IMR-90 (cell line): ENCODE measurements at regions not wholly inside any gene's neighbourhood (a gene's known extent, or its start where the extent isn't known, plus 50 kb on each side); places are given as distances from the start of the nearest gene placed in this dataset.

Experiments
- ATAC-seq: fragments of 200-7000 bp; cut with Tn5 transposase; 2 replicates; pipeline ENCODE4 v1.9.1; 2020; ENCODE audit warnings: low read depth, mild to moderate bottlenecking, moderate library complexity
- BruUV-seq: library from RNA; stranded (reverse); fragments of 400-500 nt; replicated peaks from 2 replicates; lab custom pipeline; 2021; lab: Mats Ljungman, UMichigan
- CTCF ChIA-PET: fragments of 300-600 bp; formaldehyde crosslinking; extraction: SDS; loops from one replicate; lab custom pipeline; 2021; ENCODE audit warnings: antibody characterized with exemption; lab: Yijun Ruan, JAX
- POLR2A ChIA-PET: fragments of 300-600 bp; sonication (Branson Sonifier 250); formaldehyde crosslinking; loops from one replicate; lab custom pipeline; 2022; ENCODE audit warnings: antibody characterized with exemption; ENCODE audit not compliant: unreplicated experiment; lab: Charles Lee
- DNase-seq: peaks from one replicate; pipeline ENCODE4 v3.0.0; 2013
- H2AFZ ChIP-seq: replicated peaks from 2 replicates; pipeline ENCODE3; 2013; ENCODE audit warnings: low read length, mild to moderate bottlenecking; ENCODE audit not compliant: poor library complexity
- H2AK5ac ChIP-seq: 2 replicates; pipeline ENCODE4 v1.6.1; 2013; ENCODE audit warnings: low read depth, low read length, inconsistent platforms
- H2AK9ac ChIP-seq: replicated peaks from 2 replicates; pipeline ENCODE3; 2013; ENCODE audit warnings: mild to moderate bottlenecking, low read depth, low read length, moderate library complexity; ENCODE audit not compliant: poor library complexity
- H2BK120ac ChIP-seq: 2 replicates; pipeline ENCODE4 v1.6.1; 2013; ENCODE audit warnings: low read depth, low read length, inconsistent platforms
- H2BK15ac ChIP-seq: 3 replicates; pipeline ENCODE4 v1.6.1; 2013; ENCODE audit warnings: low read depth, low read length, inconsistent platforms
- H2BK20ac ChIP-seq: 2 replicates; pipeline ENCODE4 v1.6.1; 2013; ENCODE audit warnings: low read depth, mild to moderate bottlenecking, inconsistent platforms, low read length, moderate library complexity
- H2BK5ac ChIP-seq: 2 replicates; pipeline ENCODE4 v1.6.1; 2013; ENCODE audit warnings: mild to moderate bottlenecking, low read depth, low read length, inconsistent platforms; ENCODE audit not compliant: poor library complexity, severe bottlenecking
- H3K14ac ChIP-seq: replicated peaks from 2 replicates; pipeline ENCODE4 v1.6.1; 2013; ENCODE audit warnings: low read depth, low read length, inconsistent platforms
- H3K18ac ChIP-seq: 2 replicates; pipeline ENCODE4 v1.6.1; 2013; ENCODE audit warnings: low read depth, low read length, control low read depth
- H3K23ac ChIP-seq: 2 replicates; pipeline ENCODE4 v1.6.1; 2013; ENCODE audit warnings: low read depth, low read length, inconsistent platforms
- H3K27ac ChIP-seq: 2 replicates; pipeline ENCODE4 v1.5.1; 2013; ENCODE audit warnings: mild to moderate bottlenecking, control low read depth, low read length; ENCODE audit not compliant: insufficient read depth
- H3K27me3 ChIP-seq: 2 replicates; pipeline ENCODE4 v1.6.1; 2013; ENCODE audit warnings: low read length; ENCODE audit not compliant: control insufficient read depth, insufficient read depth
- H3K36me3 ChIP-seq: 2 replicates; pipeline ENCODE4 v1.6.1; 2013; ENCODE audit warnings: low read length, mixed read lengths; ENCODE audit not compliant: control insufficient read depth, insufficient read depth
- H3K4ac ChIP-seq: 2 replicates; pipeline ENCODE4 v1.6.1; 2013; ENCODE audit warnings: low read depth, low read length, inconsistent platforms
- H3K4me1 ChIP-seq: 2 replicates; pipeline ENCODE4 v1.6.1; 2013; ENCODE audit warnings: low read length, mixed read lengths; ENCODE audit not compliant: control insufficient read depth, insufficient read depth
- H3K4me2 ChIP-seq: 2 replicates; pipeline ENCODE4 v1.6.1; 2013; ENCODE audit warnings: low read depth, mild to moderate bottlenecking, control low read depth, low read length, moderate library complexity
- H3K4me3 ChIP-seq: 2 replicates; pipeline ENCODE4 v1.5.1; 2013; ENCODE audit warnings: low read depth, mild to moderate bottlenecking, control low read depth, low read length, moderate library complexity; ENCODE audit not compliant: insufficient read depth
- H3K56ac ChIP-seq: 2 replicates; pipeline ENCODE4 v1.6.1; 2013; ENCODE audit warnings: low read length, inconsistent platforms; ENCODE audit not compliant: insufficient read depth; ENCODE audit errors: extremely low read depth
- H3K79me1 ChIP-seq, 2 experiments: 2 replicates each; pipeline ENCODE4 v1.6.1; 2013; ENCODE audit warnings: low read length in 2 of 2, inconsistent platforms in 1 of 2, low read depth in 1 of 2
- H3K9ac ChIP-seq: 2 replicates; pipeline ENCODE4 v1.6.1; 2013; ENCODE audit warnings: low read depth, low read length, control low read depth
- H3K9me1 ChIP-seq: 2 replicates; pipeline ENCODE4 v1.6.1; 2013; ENCODE audit warnings: low read length, inconsistent platforms; ENCODE audit not compliant: insufficient read depth
- H3K9me3 ChIP-seq: 2 replicates; pipeline ENCODE4 v1.6.1; 2013; ENCODE audit warnings: low read length; ENCODE audit not compliant: control insufficient read depth, insufficient read depth
- H4K20me1 ChIP-seq: 2 replicates; pipeline ENCODE4 v1.6.1; 2013; ENCODE audit warnings: low read length, inconsistent platforms; ENCODE audit not compliant: insufficient read depth
- H4K5ac ChIP-seq: 2 replicates; pipeline ENCODE4 v1.6.1; 2013; ENCODE audit warnings: mild to moderate bottlenecking, low read depth, low read length, control low read depth
- H4K8ac ChIP-seq, 2 experiments: 2 replicates each; pipeline ENCODE4 v1.6.1; 2013; ENCODE audit warnings: low read depth in 2 of 2, low read length in 2 of 2, control low read depth in 1 of 2, inconsistent platforms in 1 of 2
- H4K91ac ChIP-seq: 2 replicates; pipeline ENCODE4 v1.6.1; 2013; ENCODE audit warnings: low read depth, low read length, inconsistent platforms; ENCODE audit not compliant: insufficient read depth
- BHLHE40 ChIP-seq: fragments of 150-350 bp; IDR thresholded peaks from 2 replicates; pipeline ENCODE4 v1.6.1; 2016; ENCODE audit warnings: mild to moderate bottlenecking, low read depth, low read length
- CEBPB ChIP-seq: IDR thresholded peaks from 2 replicates; pipeline ENCODE4 v1.6.1; 2012; ENCODE audit warnings: low read depth, low read length, improper control_type of control experiment
- ELK1 ChIP-seq: fragments of 150-350 bp; IDR thresholded peaks from 2 replicates; pipeline ENCODE4 v1.6.1; 2016; ENCODE audit warnings: low read depth, mild to moderate bottlenecking, low read length, moderate library complexity, borderline replicate concordance
- FOS ChIP-seq: fragments of 150-350 bp; IDR thresholded peaks from 2 replicates; pipeline ENCODE4 v1.6.1; 2016; ENCODE audit warnings: low read depth, low read length
- MAFK ChIP-seq: IDR thresholded peaks from 2 replicates; pipeline ENCODE4 v1.6.1; 2012; ENCODE audit warnings: low read depth, low read length, improper control_type of control experiment
- MAZ ChIP-seq: IDR thresholded peaks from 2 replicates; pipeline ENCODE4 v1.6.1; 2012; ENCODE audit warnings: low read depth, mild to moderate bottlenecking, low read length, improper control_type of control experiment, moderate library complexity, borderline replicate concordance
- NFE2L2 ChIP-seq: fragments of 150-350 bp; IDR thresholded peaks from 2 replicates; pipeline ENCODE4 v1.6.1; 2016; ENCODE audit warnings: low read depth, mild to moderate bottlenecking, low read length
- POLR2A ChIP-seq: IDR thresholded peaks from 2 replicates; pipeline ENCODE4 v1.6.1; 2012; ENCODE audit warnings: mild to moderate bottlenecking, low read depth, low read length
- RFX5 ChIP-seq: IDR thresholded peaks from 2 replicates; pipeline ENCODE4 v1.8.0; 2012; ENCODE audit warnings: low read depth, mild to moderate bottlenecking, low read length, moderate library complexity
- USF2 ChIP-seq: fragments of 150-350 bp; IDR thresholded peaks from 2 replicates; pipeline ENCODE4 v1.6.1; 2017; ENCODE audit warnings: mild to moderate bottlenecking, antibody characterized with exemption, low read length, low read depth
- WGBS, 2 experiments: methylation state at CpG; one replicate each; pipeline versions ENCODE4 v1.1.5 to v1.1.7; 2013; ENCODE audit warnings: missing lambda C conversion rate in 2 of 2; ENCODE audit not compliant: insufficient read length in 1 of 2; ENCODE audit errors: extremely low coverage in 2 of 2; 5-methylcytosine and 5-hydroxymethylcytosine counted together
- dilution Hi-C: fragments of 300-500 bp; cut with HindIII; formaldehyde crosslinking; loops from one replicate; pipeline ENCODE4 v1.14.3; 2018; ENCODE audit warnings: low sequenced_read_pairs; ENCODE audit not compliant: unreplicated experiment
- in situ Hi-C: fragments of 300-500 bp; cut with MboI; formaldehyde crosslinking; loops from 3 replicates; pipeline ENCODE4 v1.14.3; 2019; ENCODE audit warnings: low sequenced_read_pairs, inconsistent platforms, mixed read lengths
- intact Hi-C: fragments of 100-400 bp; cut with micrococcal nuclease; formaldehyde crosslinking; loops from 2 replicates; pipeline ENCODE4 v1.10.0; 2022

GRCh38 chr13:76383676-76384461 is 502.3 kb downstream of the KCTD12 start:
- in situ Hi-C loops = no loop called here
- H3K4me2 ChIP-seq = peak overlapping the region; percentile 8; the same call in 1 of the 2 replicates

More at GRCh38 chr13:76383676-76384461, 502.3 kb downstream of the KCTD12 start:
- ChIA-PET POLR2A (no interaction called here), CTCF (no interaction called here)
- no peak overlapping the region for H3K56ac ChIP-seq
- intact Hi-C loops = loop anchor here (1.0 to 10.0 kb wide), 5 partner anchors 77 to 521 kb away; no protein-coding TSS in a partner anchor
- no peak overlapping the region for H3K18ac ChIP-seq
- peaks cover 20% of the 10 kb centered on the region for H3K27me3 ChIP-seq
- dilution Hi-C loops = no loop called here
- H3K23ac ChIP-seq = no peak overlapping the region
- no peak overlapping the region for H2BK5ac ChIP-seq
- H4K91ac ChIP-seq = no peak overlapping the region
- H2BK15ac ChIP-seq = no peak overlapping the region
- H2BK120ac ChIP-seq = no peak overlapping the region
- no peak overlapping the region for H2AK5ac ChIP-seq
- no peak overlapping the region for H4K5ac ChIP-seq
- H3K4ac ChIP-seq = no peak overlapping the region
- no peak overlapping the region for H2AFZ ChIP-seq
- no peaks in the 10 kb centered on the region for H3K36me3 ChIP-seq
- H3K4me1 ChIP-seq = peaks cover 4% of the 10 kb centered on the region; the same call in 1 of the 2 replicates
- peaks cover 3% of the 10 kb centered on the region; the same call in 1 of the 2 replicates for H4K20me1 ChIP-seq
- WGBS, 2 experiments = no CpG with 5 or more reads among the region's 2 CpGs
- H2BK20ac ChIP-seq = no peak overlapping the region
- peak; percentile 94 for DNase-seq
- H4K8ac ChIP-seq = no peak overlapping the region
- no peak overlapping the region for H3K4me3 ChIP-seq
- no peaks in the 10 kb centered on the region for H3K79me1 ChIP-seq
- TF ChIP-seq MAZ (no peak), BHLHE40 (peak; percentile 64), USF2 (no peak), ELK1 (no peak), RFX5 (no peak), POLR2A (no peak), CEBPB (no peak), MAFK (no peak), FOS (peak; percentile 70), NFE2L2 (no peak)
- peak; percentile 95 for ATAC-seq
- 0 out of 2 replicates have a peak, but pooled peaks cover 2% of the 10 kb centered on the region for H3K9me3 ChIP-seq
- BruUV-seq = no TSS peak
- peak overlapping the region; percentile 58; the same call in 1 of the 2 replicates for H3K27ac ChIP-seq
- no peak overlapping the region for H2AK9ac ChIP-seq
- H3K14ac ChIP-seq = no peak overlapping the region
- no peak overlapping the region for H3K9ac ChIP-seq
- no peaks in the 10 kb centered on the region for H3K9me1 ChIP-seq
